ENCODE measurements at regions not wholly inside any gene's neighbourhood (a gene's known extent, or its start where the extent isn't known, plus 50 kb on each side); places are given as distances from the start of the nearest gene placed in this dataset.
A peak's percentile ranks its signal among the peaks of the same experiment; 100 is the strongest.
"Not testable (repeated sequence)": the region's sequence is repeated elsewhere in the genome, so short reads cannot be mapped to it uniquely, and the experiment has no call there.

- in situ Hi-C loops (cut with MboI; ENCODE audit: low pct_unique_long_range_greater_than_20kb, low sequenced_read_pairs), result no loop called here
Measured at GRCh38 chr17:21542991-21543390, 149.3 kb upstream of the KCNJ18 start.

GRCh38 chr17:21545064-21545463 lies 147.3 kb upstream of the KCNJ18 start:
- DNase-seq, result peak; percentile 35

More at GRCh38 chr17:21542991-21543390, 149.3 kb upstream of the KCNJ18 start:
- DNase-seq, result no peak

GRCh38 chr17:21548236-21548635 lies 144.1 kb upstream of the KCNJ18 start:
- in situ Hi-C loops (cut with MboI; ENCODE audit: low pct_unique_long_range_greater_than_20kb, low sequenced_read_pairs), result no loop called here
- no peak for DNase-seq

More at GRCh38 chr17:21545064-21545463, 147.3 kb upstream of the KCNJ18 start:
- in situ Hi-C loops (cut with MboI; ENCODE audit: low pct_unique_long_range_greater_than_20kb, low sequenced_read_pairs), result no loop called here

- in situ Hi-C loops (cut with MboI; ENCODE audit: low pct_unique_long_range_greater_than_20kb, low sequenced_read_pairs), result no loop called here
- DNase-seq, result no peak
Measured at GRCh38 chr17:21549107-21549687, 143.1 kb upstream of the KCNJ18 start.

- in situ Hi-C loops (cut with MboI; ENCODE audit: low pct_unique_long_range_greater_than_20kb, low sequenced_read_pairs); DNase-seq: not testable (repeated sequence)
Measured at GRCh38 chr17:21550031-21550430, 142.3 kb upstream of the KCNJ18 start.

- peak; percentile 79 for DNase-seq
- in situ Hi-C loops (cut with MboI; ENCODE audit: low pct_unique_long_range_greater_than_20kb, low sequenced_read_pairs), result no loop called here
Measured at GRCh38 chr17:21551081-21551881, 141.0 kb upstream of the KCNJ18 start.

GRCh38 chr17:21558921-21559320 lies 133.4 kb upstream of the KCNJ18 start:
- DNase-seq; in situ Hi-C loops (cut with MboI; ENCODE audit: low pct_unique_long_range_greater_than_20kb, low sequenced_read_pairs): not testable (repeated sequence)

- in situ Hi-C loops (cut with MboI; ENCODE audit: low pct_unique_long_range_greater_than_20kb, low sequenced_read_pairs), result no loop called here
- DNase-seq, result no peak
Measured at GRCh38 chr17:21564262-21564661, 128.1 kb upstream of the KCNJ18 start.

GRCh38 chr17:21564757-21565156 lies 127.6 kb upstream of the KCNJ18 start:
- DNase-seq; in situ Hi-C loops (cut with MboI; ENCODE audit: low pct_unique_long_range_greater_than_20kb, low sequenced_read_pairs): not testable (repeated sequence)

GRCh38 chr17:21570427-21570826 lies 121.9 kb upstream of the KCNJ18 start:
- in situ Hi-C loops (cut with MboI; ENCODE audit: low pct_unique_long_range_greater_than_20kb, low sequenced_read_pairs); DNase-seq: not testable (repeated sequence)

GRCh38 chr17:21572148-21572547 lies 120.2 kb upstream of the KCNJ18 start:
- in situ Hi-C loops (cut with MboI; ENCODE audit: low pct_unique_long_range_greater_than_20kb, low sequenced_read_pairs); DNase-seq: not testable (repeated sequence)

GRCh38 chr17:21573271-21573960 lies 118.9 kb upstream of the KCNJ18 start:
- in situ Hi-C loops (cut with MboI; ENCODE audit: low pct_unique_long_range_greater_than_20kb, low sequenced_read_pairs); DNase-seq: not testable (repeated sequence)

- in situ Hi-C loops (cut with MboI; ENCODE audit: low pct_unique_long_range_greater_than_20kb, low sequenced_read_pairs), result no loop called here
- no peak for DNase-seq
Measured at GRCh38 chr17:21573961-21574610, 118.2 kb upstream of the KCNJ18 start.

- in situ Hi-C loops (cut with MboI; ENCODE audit: low pct_unique_long_range_greater_than_20kb, low sequenced_read_pairs); DNase-seq: not testable (repeated sequence)
Measured at GRCh38 chr17:21574611-21575255, 117.6 kb upstream of the KCNJ18 start.

GRCh38 chr17:21578783-21579182 lies 113.5 kb upstream of the KCNJ18 start:
- DNase-seq; in situ Hi-C loops (cut with MboI; ENCODE audit: low pct_unique_long_range_greater_than_20kb, low sequenced_read_pairs): not testable (repeated sequence)

- DNase-seq, result no peak
- in situ Hi-C loops (cut with MboI; ENCODE audit: low pct_unique_long_range_greater_than_20kb, low sequenced_read_pairs), result no loop called here
Measured at GRCh38 chr17:21592774-21593173, 99.5 kb upstream of the KCNJ18 start.

GRCh38 chr17:21593452-21594105 lies 98.7 kb upstream of the KCNJ18 start:
- in situ Hi-C loops (cut with MboI; ENCODE audit: low pct_unique_long_range_greater_than_20kb, low sequenced_read_pairs); DNase-seq: not testable (repeated sequence)

GRCh38 chr17:21595086-21595485 lies 97.2 kb upstream of the KCNJ18 start:
- DNase-seq, result no peak
- in situ Hi-C loops (cut with MboI; ENCODE audit: low pct_unique_long_range_greater_than_20kb, low sequenced_read_pairs), result no loop called here

Data from KBM-7 (cell line).